Astrocyte (in vitro differentiated cells and primary cell): ENCODE measurements at regions not wholly inside any gene's neighbourhood (a gene's known extent, or its start where the extent isn't known, plus 50 kb on each side); places are given as distances from the start of the nearest gene placed in this dataset.

Experiments
- DNase-seq: peaks from one replicate; pipeline ENCODE4 v3.0.0-alpha.2; 2010; ENCODE audit warnings: low read depth
- FAIRE-seq: peaks from 2 replicates; lab custom pipeline; 2011; peaks lifted over from hg19 to GRCh38; lab: Jason Lieb, UNC
- H2AFZ ChIP-seq: 2 replicates; pipeline ENCODE4 v1.6.0; 2012; ENCODE audit warnings: low read depth, low read length, inconsistent platforms
- H3K27ac ChIP-seq: 2 replicates; pipeline ENCODE4 v1.5.1; 2011; ENCODE audit warnings: low read depth, low read length, inconsistent platforms
- H3K27me3 ChIP-seq: 2 replicates; pipeline ENCODE4 v1.6.0; 2011; ENCODE audit warnings: low read length, inconsistent platforms; ENCODE audit not compliant: insufficient read depth
- H3K36me3 ChIP-seq: 2 replicates; pipeline ENCODE4 v1.5.1; 2011; ENCODE audit warnings: low read length, inconsistent platforms; ENCODE audit not compliant: insufficient read depth
- H3K4me1 ChIP-seq: 2 replicates; pipeline ENCODE4 v1.5.1; 2011; ENCODE audit warnings: low read length, inconsistent platforms; ENCODE audit not compliant: insufficient read depth
- H3K4me2 ChIP-seq: 2 replicates; pipeline ENCODE4 v1.6.0; 2012; ENCODE audit warnings: low read length, inconsistent platforms
- H3K4me3 ChIP-seq: 2 replicates; pipeline ENCODE4 v1.5.1; 2011; ENCODE audit warnings: low read depth, mild to moderate bottlenecking, low read length, inconsistent platforms; ENCODE audit not compliant: insufficient read depth
- H3K79me2 ChIP-seq: 2 replicates; pipeline ENCODE4 v1.6.0; 2012; ENCODE audit warnings: mild to moderate bottlenecking, low read length, inconsistent platforms; ENCODE audit not compliant: insufficient read depth
- H3K9ac ChIP-seq: 2 replicates; pipeline ENCODE4 v1.6.0; 2012; ENCODE audit warnings: mild to moderate bottlenecking, low read length, inconsistent platforms
- H3K9me3 ChIP-seq: 2 replicates; pipeline ENCODE4 v1.5.1; 2012; ENCODE audit warnings: low read depth, mild to moderate bottlenecking, low read length, inconsistent platforms; ENCODE audit not compliant: insufficient read depth
- H4K20me1 ChIP-seq: 2 replicates; pipeline ENCODE4 v1.6.0; 2012; ENCODE audit warnings: low read length, inconsistent platforms; ENCODE audit not compliant: insufficient read depth
- H3K27ac Mint-ChIP-seq: one replicate; pipeline ENCODE4 v1.8.0; 2021; ENCODE audit warnings: mild to moderate bottlenecking, mixed read lengths; ENCODE audit not compliant: unreplicated experiment
- H3K27me3 Mint-ChIP-seq: one replicate; pipeline ENCODE4 v1.8.0; 2021; ENCODE audit warnings: low read depth, mixed read lengths; ENCODE audit not compliant: unreplicated experiment
- H3K36me3 Mint-ChIP-seq: one replicate; pipeline ENCODE4 v1.8.0; 2021; ENCODE audit warnings: low read depth, mixed read lengths; ENCODE audit not compliant: unreplicated experiment
- H3K4me1 Mint-ChIP-seq: one replicate; pipeline ENCODE4 v1.8.0; 2021; ENCODE audit warnings: low read depth, mixed read lengths; ENCODE audit not compliant: unreplicated experiment
- H3K4me3 Mint-ChIP-seq: one replicate; pipeline ENCODE4 v1.8.0; 2021; ENCODE audit warnings: mild to moderate bottlenecking, moderate library complexity, mixed read lengths; ENCODE audit not compliant: unreplicated experiment
- H3K9me3 Mint-ChIP-seq: one replicate; pipeline ENCODE4 v1.8.0; 2021; ENCODE audit warnings: mild to moderate bottlenecking, mixed read lengths; ENCODE audit not compliant: unreplicated experiment
- CTCF ChIP-seq: IDR thresholded peaks from 2 replicates; pipeline ENCODE4 v1.5.1; 2011; ENCODE audit warnings: low read depth, mild to moderate bottlenecking, inconsistent platforms, low read length, moderate library complexity; ENCODE audit not compliant: insufficient read depth
- EZH2 ChIP-seq: IDR thresholded peaks from 2 replicates; pipeline ENCODE4 v1.6.1; 2012; ENCODE audit warnings: mild to moderate bottlenecking, low read length, inconsistent platforms; ENCODE audit not compliant: insufficient read depth

GRCh38 chr6:137750297-137750696 is 116.8 kb upstream of the TNFAIP3 start:
- H4K20me1 ChIP-seq, result no peaks in the 10 kb centered on the region
- Mint-ChIP-seq H3K9me3 (no peaks in the 10 kb centered on the region), H3K4me3 (no peak overlapping the region), H3K36me3 (no peaks in the 10 kb centered on the region), H3K27me3 (no peaks in the 10 kb centered on the region), H3K27ac (no peak overlapping the region), H3K4me1 (peaks cover 5% of the 10 kb centered on the region)
- no peaks in the 10 kb centered on the region for H3K4me1 ChIP-seq
- H3K27ac ChIP-seq, result no peak overlapping the region
- H3K4me2 ChIP-seq, result peak overlapping the region; percentile 49
- H3K9ac ChIP-seq, result no peak overlapping the region
- H3K27me3 ChIP-seq, result no peaks in the 10 kb centered on the region
- H3K4me3 ChIP-seq, result no peak overlapping the region
- DNase-seq (no peak), FAIRE-seq (no peak)
- H3K36me3 ChIP-seq, result no peaks in the 10 kb centered on the region
- TF ChIP-seq EZH2 (no peak), CTCF (no peak)
- no peaks in the 10 kb centered on the region for H3K9me3 ChIP-seq
- no peaks in the 10 kb centered on the region for H3K79me2 ChIP-seq
- H2AFZ ChIP-seq, result peak overlapping the region; percentile 43

- Histone ChIP-seq H3K9ac (no peak overlapping the region), H3K4me3 (no peak overlapping the region), H3K9me3 (no peaks in the 10 kb centered on the region), H3K36me3 (no peaks in the 10 kb centered on the region), H4K20me1 (no peaks in the 10 kb centered on the region), H3K27ac (no peak overlapping the region), H2AFZ (no peak overlapping the region), H3K4me1 (no peaks in the 10 kb centered on the region), H3K4me2 (no peak overlapping the region), H3K79me2 (no peaks in the 10 kb centered on the region), H3K27me3 (no peaks in the 10 kb centered on the region)
- no peaks in the 10 kb centered on the region for H3K27me3 Mint-ChIP-seq
- H3K4me3 Mint-ChIP-seq, result no peak overlapping the region
- H3K27ac Mint-ChIP-seq, result no peak overlapping the region
- H3K9me3 Mint-ChIP-seq, result no peaks in the 10 kb centered on the region
- H3K36me3 Mint-ChIP-seq, result no peaks in the 10 kb centered on the region
- H3K4me1 Mint-ChIP-seq, result peaks cover 5% of the 10 kb centered on the region
- TF ChIP-seq EZH2 (no peak), CTCF (no peak)
- DNase-seq, result no peak
- FAIRE-seq, result no peak
Observed at GRCh38 chr6:137751768-137752560, 115.1 kb upstream of the TNFAIP3 start.

GRCh38 chr6:137754366-137754765 is 112.7 kb upstream of the TNFAIP3 start:
- H3K4me2 ChIP-seq, result no peak overlapping the region
- no peaks in the 10 kb centered on the region for H3K79me2 ChIP-seq
- H3K36me3 Mint-ChIP-seq, result no peaks in the 10 kb centered on the region
- no peaks in the 10 kb centered on the region for H3K27me3 ChIP-seq
- TF ChIP-seq EZH2 (no peak), CTCF (no peak)
- no peaks in the 10 kb centered on the region for H3K27me3 Mint-ChIP-seq
- H3K4me3 Mint-ChIP-seq, result no peak overlapping the region
- H3K4me1 ChIP-seq, result no peaks in the 10 kb centered on the region
- peaks cover 4% of the 10 kb centered on the region for H3K9me3 Mint-ChIP-seq
- H2AFZ ChIP-seq, result no peak overlapping the region
- H4K20me1 ChIP-seq, result no peaks in the 10 kb centered on the region
- no peak for FAIRE-seq
- H3K9ac ChIP-seq, result no peak overlapping the region
- DNase-seq, result no peak
- H3K27ac Mint-ChIP-seq, result no peak overlapping the region
- no peak overlapping the region for H3K4me3 ChIP-seq
- no peaks in the 10 kb centered on the region for H3K36me3 ChIP-seq
- peaks cover 5% of the 10 kb centered on the region for H3K4me1 Mint-ChIP-seq
- no peaks in the 10 kb centered on the region for H3K9me3 ChIP-seq
- H3K27ac ChIP-seq, result no peak overlapping the region
